NCI-H69 (cell line): ENCODE measurements at regions not wholly inside any gene's neighbourhood (a gene's known extent, or its start where the extent isn't known, plus 50 kb on each side); places are given as distances from the start of the nearest gene placed in this dataset.
A peak's percentile ranks its signal among the peaks of the same experiment; 100 is the strongest.
"Not testable (repeated sequence)": the region's sequence is repeated elsewhere in the genome, so short reads cannot be mapped to it uniquely, and the experiment has no call there.

ENCODE experiments used
- DNase-seq: peaks from one replicate; lab custom pipeline; 2025; lab: John Stamatoyannopoulos, UW

GRCh38 chr6:131430531-131430930, 142.5 kb upstream of the ARG1 start:
- peak; percentile 15 for DNase-seq

GRCh38 chr6:131431718-131432117, 141.3 kb upstream of the ARG1 start:
- DNase-seq, result no peak

GRCh38 chr6:131433927-131434326, 139.1 kb upstream of the ARG1 start:
- DNase-seq, result no peak

GRCh38 chr6:131436358-131436757, 136.7 kb upstream of the ARG1 start:
- no peak for DNase-seq

- no peak for DNase-seq
These were observed 130.0 kb upstream of the ARG1 start for GRCh38 chr6:131443014-131443413.

GRCh38 chr6:131443514-131443913, 129.5 kb upstream of the ARG1 start:
- no peak for DNase-seq

GRCh38 chr6:131445356-131445755, 127.7 kb upstream of the ARG1 start:
- DNase-seq, result not testable (repeated sequence)

- peak; percentile 31 for DNase-seq
These were observed 122.2 kb upstream of the ARG1 start for GRCh38 chr6:131450861-131451260.

- DNase-seq, result peak; percentile 88
These were observed 121.5 kb upstream of the ARG1 start for GRCh38 chr6:131451321-131452144.

- DNase-seq, result no peak
These were observed 119.2 kb upstream of the ARG1 start for GRCh38 chr6:131453803-131454202.

- no peak for DNase-seq
These were observed 116.5 kb upstream of the ARG1 start for GRCh38 chr6:131456565-131456964.

- DNase-seq, result no peak
These were observed 114.0 kb upstream of the ARG1 start for GRCh38 chr6:131459005-131459404.

- peak; percentile 27 for DNase-seq
These were observed 112.4 kb upstream of the ARG1 start for GRCh38 chr6:131460614-131461000.

- no peak for DNase-seq
These were observed 103.9 kb upstream of the ARG1 start for GRCh38 chr6:131469130-131469529.

- DNase-seq, result peak; percentile 91
These were observed 102.5 kb upstream of the ARG1 start for GRCh38 chr6:131470534-131470933.

GRCh38 chr6:131471331-131471730, 101.7 kb upstream of the ARG1 start:
- DNase-seq, result no peak

- not testable (repeated sequence) for DNase-seq
These were observed 99.7 kb upstream of the ARG1 start for GRCh38 chr6:131473303-131473702.

- DNase-seq, result no peak
These were observed 96.7 kb upstream of the ARG1 start for GRCh38 chr6:131476362-131476761.

- DNase-seq, result peak; percentile 63
These were observed 94.2 kb upstream of the ARG1 start for GRCh38 chr6:131478740-131479211.

- DNase-seq, result no peak
These were observed 86.4 kb upstream of the ARG1 start for GRCh38 chr6:131486608-131487007.

GRCh38 chr6:131488780-131489179, 84.2 kb upstream of the ARG1 start:
- no peak for DNase-seq

- no peak for DNase-seq
These were observed 82.6 kb upstream of the ARG1 start for GRCh38 chr6:131490441-131490840.

- DNase-seq, result no peak
These were observed 80.0 kb upstream of the ARG1 start for GRCh38 chr6:131492932-131493573.
